ENCODE measurements at regions not wholly inside any gene's neighbourhood (a gene's known extent, or its start where the extent isn't known, plus 50 kb on each side); places are given as distances from the start of the nearest gene placed in this dataset.
"Not testable (repeated sequence)": the region's sequence is repeated elsewhere in the genome, so short reads cannot be mapped to it uniquely, and the experiment has no call there.

DNA sequence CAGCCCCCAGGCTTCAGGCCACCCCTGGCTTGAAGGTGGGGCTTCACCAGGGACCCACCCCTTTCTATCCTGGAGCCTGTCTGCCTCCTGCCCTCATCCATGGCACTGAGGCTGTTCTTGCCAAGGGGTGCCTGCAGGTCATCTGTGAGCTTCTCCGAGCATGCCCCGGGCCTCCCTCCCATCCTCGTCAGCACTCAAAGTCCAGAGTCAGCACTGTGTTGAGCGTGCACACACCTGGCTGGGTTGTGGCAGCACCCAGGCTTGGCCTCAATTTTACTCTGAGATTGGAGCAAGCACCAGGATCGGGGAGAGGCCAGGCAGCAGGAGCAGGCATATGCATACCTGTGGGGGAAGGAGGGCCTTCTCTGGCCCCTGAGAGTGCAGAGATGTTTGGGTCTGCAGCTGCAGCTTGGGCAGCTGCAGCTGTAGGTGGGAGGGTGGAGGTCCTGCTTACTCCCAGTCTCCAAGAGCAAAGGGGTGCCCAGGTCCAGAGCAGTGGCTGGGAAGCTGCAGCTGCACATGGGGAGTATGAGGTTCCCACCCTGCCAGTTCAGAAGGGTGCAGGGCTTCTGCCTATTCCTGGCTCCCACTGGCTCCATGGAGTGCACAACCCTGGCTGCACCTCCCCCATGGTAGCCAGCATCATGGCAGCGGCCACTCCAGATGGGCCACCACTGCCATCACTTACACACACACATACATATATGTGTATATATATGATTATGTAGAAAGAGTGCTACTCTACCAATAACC is 488.7 kb downstream of the JRKL start:
- no peak for DNase-seq (ENCODE audit: low read depth in 4 of 4, low spot score in 3 of 4)

DNA sequence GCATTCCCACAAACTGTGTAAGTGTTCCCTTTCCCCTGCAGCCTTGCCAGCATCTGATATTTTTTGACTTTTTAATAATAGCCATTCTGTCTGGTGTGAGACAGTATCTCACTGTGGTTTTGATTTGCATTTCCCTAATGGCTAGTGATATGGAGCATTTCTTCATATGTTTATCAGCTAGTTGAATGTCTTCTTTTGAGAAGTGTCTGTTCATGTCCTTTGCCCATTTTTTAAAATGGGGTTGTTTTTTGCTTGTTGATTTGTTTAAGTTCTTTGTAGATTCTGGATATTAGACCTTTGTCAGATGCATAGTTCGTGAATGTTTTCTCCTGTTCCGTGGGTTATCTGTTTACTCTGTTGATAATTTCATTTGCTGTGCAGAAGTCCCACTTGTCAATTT is 492.8 kb downstream of the JRKL start:
- DNase-seq (ENCODE audit: low read depth in 4 of 4, low spot score in 3 of 4): not testable (repeated sequence)

DNA sequence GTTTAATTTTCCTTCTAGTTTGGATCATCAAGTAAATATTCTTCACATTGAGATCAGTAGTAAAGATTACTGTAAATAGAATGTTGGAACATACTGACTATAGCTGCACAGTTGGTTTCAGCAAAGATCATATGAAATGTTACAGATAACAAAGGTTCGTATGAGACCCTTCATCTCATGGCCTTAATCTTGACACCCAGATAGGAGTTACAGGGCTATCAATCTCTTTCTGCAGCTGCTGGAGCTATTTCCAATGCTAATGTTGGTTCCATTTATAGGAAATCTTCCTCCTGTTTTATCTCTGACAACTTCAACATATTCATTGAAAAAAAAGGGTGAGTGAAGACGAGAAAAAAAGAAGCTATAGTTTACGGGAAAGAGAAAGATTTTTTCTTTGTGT is 495.6 kb downstream of the JRKL start:
- no peak for DNase-seq (ENCODE audit: low read depth in 4 of 4, low spot score in 3 of 4)

DNA sequence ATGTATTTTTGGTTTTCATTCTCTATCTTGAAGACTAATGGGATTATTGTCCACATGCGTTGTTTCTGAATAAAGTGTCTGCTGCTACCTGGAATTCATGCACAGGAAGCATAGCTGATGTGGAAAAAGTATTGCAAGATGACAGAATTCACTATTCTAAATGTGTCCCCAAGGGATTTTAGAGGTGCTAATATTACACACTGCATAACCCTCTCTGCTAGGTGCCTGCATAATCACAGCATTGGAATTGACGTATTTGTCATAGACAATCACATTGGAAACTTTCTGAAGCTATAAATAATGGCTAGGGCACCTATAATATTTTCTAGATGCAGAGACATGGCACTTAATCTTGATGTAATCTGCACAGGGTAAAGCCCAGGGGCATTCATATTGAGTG is 496.1 kb downstream of the JRKL start:
- DNase-seq (ENCODE audit: low read depth in 4 of 4, low spot score in 3 of 4): no peak

DNA sequence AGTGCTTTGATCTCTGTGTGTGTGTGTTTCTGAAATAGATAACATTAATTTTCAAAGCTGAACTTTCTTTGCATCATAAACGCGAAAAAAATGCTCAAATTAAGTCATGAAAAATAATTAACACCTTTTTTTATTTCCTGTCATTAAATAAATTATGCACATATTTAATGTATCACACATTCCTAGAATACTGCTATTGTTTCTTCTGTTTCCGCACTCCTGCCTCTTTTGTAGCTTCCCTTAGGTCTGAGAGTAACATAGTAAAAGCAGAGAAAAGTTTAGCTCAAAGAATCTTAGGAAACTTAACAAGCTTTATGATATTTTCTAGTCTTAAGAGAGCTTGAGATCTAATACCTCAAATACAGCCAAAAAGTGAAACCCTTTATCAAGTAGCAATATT is 504.2 kb downstream of the JRKL start:
- no peak for DNase-seq (ENCODE audit: low read depth in 4 of 4, low spot score in 3 of 4)

DNA sequence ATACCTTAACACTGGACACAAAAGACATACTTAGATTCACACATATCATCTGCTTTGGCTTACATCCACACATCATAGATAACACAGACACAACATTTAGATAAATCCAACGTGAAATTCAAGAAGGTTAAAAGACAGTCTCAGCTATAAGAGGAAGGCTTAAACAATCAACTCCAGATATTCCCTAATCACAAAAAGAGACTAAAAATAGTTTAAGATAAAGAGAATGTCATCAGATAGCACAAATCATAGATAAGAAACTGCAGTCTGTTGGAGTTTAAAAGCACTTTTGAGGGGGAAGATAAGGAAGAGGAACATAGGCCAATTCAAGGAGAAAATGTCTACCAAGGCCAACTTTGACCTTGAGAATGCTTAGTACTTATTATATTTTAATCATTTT is 504.8 kb downstream of the JRKL start:
- DNase-seq (ENCODE audit: low read depth in 4 of 4, low spot score in 3 of 4): no peak

DNA sequence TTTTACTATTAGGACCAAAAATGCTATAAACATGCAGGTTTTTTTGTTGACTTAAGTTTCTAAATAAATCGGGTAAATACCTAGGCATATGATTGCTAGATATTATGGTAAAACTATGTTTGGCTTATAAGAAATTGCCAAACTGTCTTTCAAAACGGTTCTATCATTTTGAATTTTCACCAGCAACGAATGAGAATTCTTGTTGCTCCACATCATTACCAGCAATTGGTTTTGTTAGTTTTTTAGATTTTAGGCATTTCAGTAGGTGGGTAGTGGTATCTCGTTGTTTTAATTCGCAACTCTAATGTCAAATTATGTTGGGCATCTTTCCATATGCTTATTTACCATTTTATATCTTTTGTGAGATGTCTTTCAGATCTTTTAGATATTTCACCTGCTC is 510.2 kb downstream of the JRKL start:
- no peak for DNase-seq (ENCODE audit: low read depth in 4 of 4, low spot score in 3 of 4)

DNA sequence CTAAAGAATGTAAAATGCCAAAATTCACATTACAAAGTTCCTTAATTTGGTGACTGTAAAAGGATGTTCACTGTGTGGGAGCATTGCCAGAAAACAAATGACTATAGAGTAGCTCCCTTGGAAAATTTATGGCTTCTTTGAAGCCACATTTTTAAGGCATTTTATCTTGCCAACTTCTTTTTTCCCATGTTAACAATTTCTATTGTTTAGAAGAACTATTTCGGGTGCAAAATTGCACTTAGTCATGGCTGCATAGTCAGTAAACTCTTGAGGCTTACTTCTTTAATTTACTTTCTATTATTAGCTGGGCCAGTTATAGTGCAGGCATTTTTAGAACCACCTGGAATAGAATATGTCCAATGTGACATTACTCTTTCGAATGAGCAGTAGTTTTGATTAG is 515.3 kb downstream of the JRKL start:
- peak in 1 of 4 donors; percentile 5 for DNase-seq (ENCODE audit: low read depth in 4 of 4, low spot score in 3 of 4)

DNA sequence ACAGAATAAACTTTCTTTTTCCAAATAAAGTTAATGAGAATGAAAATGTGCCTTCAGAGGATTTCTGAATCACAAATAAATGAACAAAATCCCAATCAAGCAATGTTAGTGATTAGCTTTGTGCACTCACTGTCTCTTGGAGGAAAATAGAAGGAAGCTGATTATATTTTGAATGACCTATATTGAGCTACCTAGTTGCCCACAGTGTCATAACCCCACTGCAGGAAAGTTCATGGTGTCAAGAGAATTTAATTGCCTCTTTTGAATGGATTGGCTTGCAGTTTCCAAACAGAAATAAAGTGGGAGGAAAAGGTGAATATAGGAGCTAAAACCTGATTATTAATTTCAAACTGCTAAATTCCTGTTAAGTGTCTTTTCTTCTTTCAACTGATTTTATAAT is 515.9 kb downstream of the JRKL start:
- no peak for DNase-seq (ENCODE audit: low read depth in 4 of 4, low spot score in 3 of 4)

DNA sequence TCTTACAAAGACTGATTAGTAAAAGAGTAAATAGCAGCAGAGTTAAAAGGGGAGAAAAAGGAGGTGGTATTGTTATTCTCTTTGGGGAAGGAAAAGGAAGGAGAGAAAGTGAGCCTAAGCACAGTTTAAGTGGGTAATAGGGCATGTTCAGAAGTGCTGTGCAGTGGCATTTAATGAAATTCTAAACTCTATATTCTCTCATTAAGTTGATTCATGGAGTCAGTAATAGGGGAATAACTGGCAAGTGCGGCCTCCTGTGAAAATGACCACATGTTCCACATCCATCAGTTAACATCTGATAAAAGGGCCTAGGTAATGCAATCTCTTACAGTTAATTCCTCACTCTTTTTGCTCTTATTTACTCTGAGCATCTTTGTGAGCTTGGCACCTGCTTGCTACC is 516.7 kb downstream of the JRKL start:
- DNase-seq (ENCODE audit: low read depth in 4 of 4, low spot score in 3 of 4): peak in 2 of 4 donors; percentile 24 to 29

DNA sequence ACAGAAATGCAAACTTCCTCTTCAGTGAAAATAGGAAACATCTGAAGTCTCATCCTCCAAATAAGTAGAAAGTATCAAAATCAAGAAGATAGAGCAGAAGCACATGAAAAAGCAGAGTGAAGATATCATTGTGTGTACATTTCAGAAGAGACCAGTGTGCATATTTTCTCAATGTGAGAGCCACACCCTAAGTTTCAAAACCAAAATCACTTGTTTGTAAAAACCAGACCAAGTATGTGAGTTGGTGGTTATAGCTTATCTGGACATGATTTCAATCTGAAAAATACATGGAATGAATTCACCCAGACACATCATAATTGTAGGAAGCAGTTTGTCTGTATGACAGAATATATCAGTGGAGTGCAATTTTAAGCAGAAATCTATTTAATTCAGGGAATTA is 536.0 kb downstream of the JRKL start:
- DNase-seq (ENCODE audit: low read depth in 4 of 4, low spot score in 3 of 4): no peak

DNA sequence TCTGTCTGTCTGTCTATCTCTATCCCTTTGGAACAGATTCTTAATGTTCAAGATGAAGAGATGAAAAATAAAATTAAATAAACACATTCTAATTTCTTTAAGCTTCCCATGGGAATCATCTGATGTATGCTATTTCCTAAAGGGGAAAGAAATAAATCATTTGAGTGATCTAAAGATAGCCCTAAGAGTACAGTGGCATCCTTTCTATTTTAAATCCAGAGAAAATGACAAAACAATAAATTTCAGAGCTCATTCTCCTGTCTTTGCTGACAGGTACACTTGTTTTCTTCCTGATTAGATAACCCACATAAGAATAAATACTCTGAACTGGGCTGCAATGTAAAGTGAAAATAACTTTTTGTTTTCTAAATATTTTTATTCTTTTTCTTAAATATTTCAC is 550.4 kb downstream of the JRKL start:
- no peak for DNase-seq (ENCODE audit: low read depth in 4 of 4, low spot score in 3 of 4)

DNA sequence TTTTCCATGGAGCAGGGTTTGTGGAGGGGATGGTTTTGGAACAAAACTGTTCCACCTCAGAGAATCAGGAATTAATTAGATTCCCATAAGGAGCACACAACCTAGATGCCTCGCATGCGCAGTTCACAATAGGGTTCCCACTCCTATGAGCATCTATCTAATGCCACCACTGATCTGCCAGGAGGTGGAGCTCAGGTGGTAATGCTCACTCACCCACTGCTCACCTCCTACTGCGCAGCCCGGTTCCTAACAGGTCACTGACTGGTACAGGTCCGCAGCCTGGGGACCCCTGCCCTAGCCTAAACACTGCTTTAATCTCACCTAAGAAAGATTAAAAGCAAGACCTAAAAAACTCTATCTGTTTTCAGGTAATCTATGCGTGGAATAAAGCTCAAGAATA is 553.0 kb downstream of the JRKL start:
- no peak for DNase-seq (ENCODE audit: low read depth in 4 of 4, low spot score in 3 of 4)

DNA sequence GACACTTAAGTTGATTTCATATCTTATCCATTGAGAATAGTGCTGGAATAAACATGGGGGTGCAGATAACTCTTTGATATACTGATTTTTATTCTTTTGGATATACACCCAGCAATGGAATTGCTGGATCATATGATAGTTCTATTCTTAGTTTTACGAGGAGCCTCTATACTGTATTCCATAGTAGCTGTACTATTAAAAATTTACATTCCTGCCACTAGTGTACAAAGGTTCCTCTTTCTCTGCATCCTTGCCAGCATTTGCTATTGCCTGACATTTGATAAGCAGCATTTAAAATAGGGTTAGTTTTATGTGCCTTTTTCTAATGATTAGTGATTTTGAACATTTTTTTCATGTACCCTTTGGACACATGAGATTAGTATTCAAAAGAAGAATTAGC is 554.2 kb downstream of the JRKL start:
- DNase-seq (ENCODE audit: low read depth in 4 of 4, low spot score in 3 of 4): no peak

DNA sequence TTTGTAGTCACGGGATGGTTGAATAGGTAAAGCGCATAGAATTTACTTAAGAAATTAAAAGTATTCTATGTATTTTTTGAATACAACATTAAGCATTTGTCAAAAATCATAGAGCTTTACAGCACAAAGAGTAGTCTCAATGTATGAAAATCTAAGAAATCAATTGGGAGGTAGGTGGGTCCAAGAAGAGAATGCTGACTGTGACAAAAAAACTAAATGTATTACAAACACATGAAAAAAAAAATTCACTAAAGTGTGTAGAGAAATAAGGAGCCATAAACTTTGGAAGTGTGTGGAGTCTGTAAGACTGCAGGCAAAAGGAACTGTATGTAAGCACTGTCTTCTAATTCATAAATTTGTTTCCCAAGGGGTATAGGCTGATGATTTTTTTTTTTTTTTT is 558.3 kb downstream of the JRKL start:
- no peak for DNase-seq (ENCODE audit: low read depth in 4 of 4, low spot score in 3 of 4)

DNA sequence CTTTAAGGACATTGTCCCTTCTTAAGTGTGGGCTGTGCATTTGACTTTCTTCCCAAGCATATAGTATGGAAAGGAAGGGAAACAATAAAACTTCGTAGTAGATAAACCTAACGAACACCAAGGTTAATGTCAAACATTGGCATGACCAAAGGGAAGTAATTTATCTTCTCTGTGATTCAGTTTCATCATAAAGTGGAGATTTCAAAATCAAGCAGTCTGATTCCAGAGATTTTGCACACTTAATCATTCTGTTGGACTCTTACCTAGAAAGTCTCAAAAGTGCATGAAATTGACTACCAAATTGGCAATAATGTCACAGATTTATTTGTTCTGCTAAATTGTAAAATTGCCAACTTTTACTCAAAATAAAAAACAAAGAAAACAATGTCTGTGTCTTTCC is 559.7 kb downstream of the JRKL start:
- no peak for DNase-seq (ENCODE audit: low read depth in 4 of 4, low spot score in 3 of 4)

DNA sequence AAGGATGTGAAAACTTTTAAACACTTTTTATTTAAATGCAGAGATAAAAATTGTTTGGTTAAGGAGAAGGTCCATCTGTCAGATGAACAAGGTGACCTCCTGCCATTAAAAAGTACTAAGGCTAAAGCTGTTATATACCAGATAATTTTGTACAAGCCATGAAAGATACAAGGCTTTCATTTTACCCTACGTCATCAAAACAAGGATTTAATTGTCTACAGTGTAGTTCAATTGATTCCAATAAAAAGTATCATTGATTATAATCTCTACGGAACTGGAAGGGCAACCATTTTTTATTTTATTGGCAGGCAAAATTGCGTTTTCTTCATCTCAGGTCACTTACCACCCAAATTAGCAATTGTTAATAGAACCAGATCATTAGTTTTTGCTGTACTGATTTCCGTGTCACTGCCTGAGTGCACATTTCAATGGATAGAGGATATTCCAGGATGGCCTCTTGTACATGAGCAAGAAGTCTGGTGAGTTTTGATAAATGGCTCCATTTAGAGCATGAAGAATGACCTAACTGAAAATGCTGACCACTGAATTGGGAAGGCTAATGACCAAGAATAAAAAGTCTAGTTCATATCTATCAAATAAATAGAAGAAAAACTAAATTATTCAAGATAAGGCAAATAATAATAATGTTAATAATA is 564.9 kb downstream of the JRKL start:
- DNase-seq (ENCODE audit: low read depth in 4 of 4, low spot score in 3 of 4): no peak

DNA sequence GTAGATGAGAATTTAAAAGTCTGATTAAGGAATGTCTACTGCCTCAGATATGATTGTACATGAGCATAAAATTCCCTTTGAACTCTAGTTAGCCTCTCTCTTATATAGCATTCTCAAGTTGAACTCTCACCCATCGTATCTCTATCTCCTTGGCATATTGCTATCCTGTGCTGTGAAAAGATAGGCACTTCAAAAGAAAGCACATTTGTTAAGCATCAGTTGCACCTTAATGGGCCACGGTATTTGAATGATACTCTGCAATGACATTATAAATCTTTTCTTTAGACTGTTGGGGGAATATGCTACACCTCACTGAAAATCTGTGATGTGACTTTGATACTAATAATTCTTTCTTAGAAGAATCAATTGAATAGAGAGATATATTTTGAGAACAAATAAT is 570.7 kb downstream of the JRKL start:
- no peak for DNase-seq (ENCODE audit: low read depth in 4 of 4, low spot score in 3 of 4)

DNA sequence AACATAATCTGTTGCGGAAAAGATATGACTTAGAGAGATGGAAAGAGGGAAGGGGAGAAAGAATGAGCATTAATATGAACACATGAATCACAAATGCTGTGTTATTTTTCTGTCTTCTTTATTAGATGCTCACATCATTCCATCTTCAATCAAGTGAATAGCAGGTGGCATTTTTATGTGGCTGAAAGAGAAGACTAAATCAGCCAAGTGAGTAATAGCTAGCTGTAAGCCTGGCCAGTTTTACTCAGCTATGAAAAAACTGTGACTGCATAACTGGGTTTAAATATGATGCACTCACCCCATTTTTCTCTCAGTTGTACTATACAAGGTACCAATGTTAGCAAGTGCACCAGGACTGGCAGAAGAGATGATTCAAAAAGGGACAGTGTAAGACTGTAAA is 571.1 kb downstream of the JRKL start:
- DNase-seq (ENCODE audit: low read depth in 4 of 4, low spot score in 3 of 4): no peak

DNA sequence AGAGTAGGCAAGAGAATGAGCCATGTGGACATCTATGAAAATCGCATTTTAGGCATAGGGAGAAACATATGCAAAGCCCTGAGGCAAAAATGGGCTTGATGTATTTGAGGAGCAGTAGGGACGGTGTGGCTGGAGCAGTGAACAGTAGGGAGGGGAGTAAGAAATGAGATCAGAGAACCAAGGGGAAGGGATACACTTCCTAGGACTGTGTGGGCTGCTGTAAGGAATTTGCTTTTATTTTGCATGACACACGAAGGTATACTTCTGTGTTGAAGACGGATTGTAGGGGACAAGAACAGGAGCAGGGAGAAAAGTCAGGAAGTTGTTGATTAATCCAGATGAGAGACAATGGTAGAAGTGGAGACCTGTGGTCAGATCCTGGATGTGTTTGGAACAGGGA is 572.1 kb downstream of the JRKL start:
- DNase-seq (ENCODE audit: low read depth in 4 of 4, low spot score in 3 of 4): no peak

DNA sequence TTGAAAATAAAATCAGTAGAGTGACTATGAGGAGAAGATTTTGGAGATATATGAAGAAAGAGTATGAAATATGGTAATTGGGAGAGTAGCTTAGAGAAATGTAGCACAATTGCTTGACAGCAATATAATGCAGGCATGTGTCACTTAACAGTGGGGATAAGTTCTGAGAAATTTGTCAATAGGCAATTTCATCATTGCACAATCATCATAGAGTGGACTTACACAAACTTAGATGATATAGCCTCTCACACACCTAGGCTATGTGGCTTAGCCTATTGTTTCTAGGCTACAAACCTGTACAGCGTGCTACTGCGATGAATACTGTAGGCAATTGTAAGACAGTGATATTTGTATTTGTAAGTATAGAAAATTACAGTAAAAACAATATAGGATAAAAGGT is 573.6 kb downstream of the JRKL start:
- DNase-seq (ENCODE audit: low read depth in 4 of 4, low spot score in 3 of 4): no peak

DNA sequence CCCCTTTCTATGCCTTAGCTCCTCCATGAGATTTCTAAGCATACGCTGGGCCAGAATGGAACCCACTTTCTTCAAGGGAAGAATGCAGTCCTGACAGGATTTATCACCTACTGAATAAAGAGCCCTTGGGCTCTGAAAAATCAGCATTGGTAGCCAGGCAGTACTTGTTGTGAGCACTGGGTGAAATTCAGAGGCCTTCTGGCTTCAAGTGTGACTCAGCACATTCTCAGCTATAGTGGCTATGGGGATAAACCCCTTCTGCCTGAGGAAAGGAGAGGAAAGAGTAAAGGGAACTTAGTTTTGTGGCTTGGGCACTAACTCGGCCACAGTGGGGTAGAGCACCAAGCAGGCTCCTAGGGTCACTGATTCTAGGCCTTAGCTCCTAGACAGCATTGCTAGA is 574.8 kb downstream of the JRKL start:
- DNase-seq (ENCODE audit: low read depth in 4 of 4, low spot score in 3 of 4): no peak

DNA sequence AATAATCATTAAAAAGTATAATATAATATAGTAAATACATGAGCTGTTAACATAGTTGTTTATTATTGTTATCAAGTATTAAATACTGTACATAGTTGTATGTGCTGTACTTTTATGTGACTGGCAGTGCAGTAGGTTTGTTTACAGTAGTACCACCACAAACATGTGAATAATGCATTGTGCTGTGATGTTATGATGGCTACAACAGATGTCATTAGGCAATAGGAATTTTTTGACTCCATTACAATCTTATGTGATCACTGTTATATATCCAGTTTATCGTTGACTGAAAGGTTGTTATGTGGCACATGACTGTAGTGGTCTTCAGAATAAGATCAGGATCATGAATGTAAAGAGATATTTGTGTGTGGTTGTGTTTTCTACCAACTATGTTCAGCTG is 577.8 kb downstream of the JRKL start:
- DNase-seq (ENCODE audit: low read depth in 4 of 4, low spot score in 3 of 4): no peak

All from left renal pelvis (tissue), 4 donors.